Esophagus muscularis mucosa (tissue), 4 donors: ENCODE measurements at regions not wholly inside any gene's neighbourhood (a gene's known extent, or its start where the extent isn't known, plus 50 kb on each side); places are given as distances from the start of the nearest gene placed in this dataset.

ENCODE experiments used
- DNase-seq: peaks from one replicate; pipeline ENCODE4 v3.0.0-alpha.2; 2017; ENCODE audit errors: extremely low spot score
- H3K27ac ChIP-seq, 4 donors: fragments of 200-600 bp; sonication (generic); replicated peaks in 1 of 4; 1 replicate in 3 of 4; 2 replicates in 1 of 4; pipeline ENCODE4 v1.5.1; 2016 to 2019; ENCODE audit warnings: mild to moderate bottlenecking in 1 of 4
- H3K27me3 ChIP-seq, 4 donors: fragments of 200-600 bp; sonication (generic); one replicate each; pipeline versions ENCODE4 v1.5.1 to v1.6.0; 2016 to 2019
- H3K36me3 ChIP-seq, 4 donors: fragments of 200-600 bp; sonication (generic); one replicate each; pipeline ENCODE4 v1.5.1; 2016 to 2019
- H3K4me1 ChIP-seq, 4 donors: fragments of 200-600 bp; sonication (generic); one replicate each; pipeline ENCODE4 v1.5.1; 2016 to 2019
- H3K4me3 ChIP-seq, 4 donors: fragments of 200-600 bp; sonication (generic); 1 replicate in 2 of 4; 2 replicates in 2 of 4; pipeline ENCODE4 v1.5.1; 2016 to 2019; ENCODE audit warnings: mild to moderate bottlenecking in 4 of 4, moderate library complexity in 1 of 4
- H3K9me3 ChIP-seq, 4 donors: fragments of 200-600 bp; sonication (generic); 1 replicate in 3 of 4; 2 replicates in 1 of 4; pipeline ENCODE4 v1.5.1; 2016 to 2019
- EP300 ChIP-seq: sonication (generic); formaldehyde crosslinking; IDR thresholded peaks from one replicate; pipeline ENCODE4 v1.6.1; 2017; ENCODE audit warnings: antibody characterized with exemption
- POLR2A ChIP-seq: fragments of 450-650 bp; IDR thresholded peaks from one replicate; pipeline ENCODE4 v1.6.1; 2017; ENCODE audit warnings: antibody characterized with exemption, moderate library complexity, mild to moderate bottlenecking, low read depth
- POLR2AphosphoS5 ChIP-seq, 2 donors: sonication (generic); formaldehyde crosslinking; IDR thresholded peaks; one replicate each; pipeline ENCODE4 v1.6.1; 2017; ENCODE audit warnings: antibody characterized with exemption in 2 of 2
- WGBS: methylation state at CpG from one replicate; pipeline ENCODE4 v1.1.5; 2018; 5-methylcytosine and 5-hydroxymethylcytosine counted together
- intact Hi-C: fragments of 100-400 bp; cut with DNase I; formaldehyde crosslinking; loops from one replicate; pipeline ENCODE4 v1.15.1; 2023
- TF ChIP-seq, protein P1 (sequence below), 3 experiments: fragments of 200-600 bp in 2 of 3; fragments of 450-650 bp in 1 of 3; sonication (generic) in 2 of 3; IDR thresholded peaks; one replicate each; pipeline ENCODE4 v1.5.1; 2017 to 2019; ENCODE audit warnings: antibody characterized with exemption in 3 of 3, mild to moderate bottlenecking in 2 of 3, moderate library complexity in 1 of 3

DNA sequence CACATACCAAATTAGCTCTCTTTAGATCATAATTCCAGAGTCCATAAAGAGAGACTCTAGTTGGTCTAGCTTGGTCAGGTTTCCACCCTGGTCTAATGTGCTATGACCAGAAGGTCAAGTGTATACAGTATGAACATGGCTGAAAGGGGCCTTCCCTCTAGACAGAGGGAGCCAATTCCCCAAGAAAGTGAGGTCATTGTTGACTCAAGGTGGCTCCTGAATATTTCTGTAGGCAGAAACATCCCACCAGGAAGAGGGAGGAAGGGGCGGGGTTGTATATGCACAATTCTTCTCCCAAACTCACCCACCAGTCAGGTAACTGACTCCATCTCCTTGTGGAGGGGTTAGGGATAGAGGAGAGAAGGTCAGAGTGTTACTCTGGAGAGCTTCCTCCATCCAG, 281.8 kb upstream of the PLET1 start:
- 100% methylated on average over 1 of the region's 1 CpG for WGBS
- DNase-seq = no peak
- no peak overlapping the region for H3K4me3 ChIP-seq
- peaks cover 0 to 9% (median 8%) of the 10 kb centered on the region in 4 donors for H3K4me1 ChIP-seq
- intact Hi-C loops = no loop called here
- no peaks in the 10 kb centered on the region for H3K27me3 ChIP-seq
- H3K36me3 ChIP-seq = no peaks in the 10 kb centered on the region
- no peaks in the 10 kb centered on the region for H3K9me3 ChIP-seq
- TF ChIP-seq, protein P1, sequence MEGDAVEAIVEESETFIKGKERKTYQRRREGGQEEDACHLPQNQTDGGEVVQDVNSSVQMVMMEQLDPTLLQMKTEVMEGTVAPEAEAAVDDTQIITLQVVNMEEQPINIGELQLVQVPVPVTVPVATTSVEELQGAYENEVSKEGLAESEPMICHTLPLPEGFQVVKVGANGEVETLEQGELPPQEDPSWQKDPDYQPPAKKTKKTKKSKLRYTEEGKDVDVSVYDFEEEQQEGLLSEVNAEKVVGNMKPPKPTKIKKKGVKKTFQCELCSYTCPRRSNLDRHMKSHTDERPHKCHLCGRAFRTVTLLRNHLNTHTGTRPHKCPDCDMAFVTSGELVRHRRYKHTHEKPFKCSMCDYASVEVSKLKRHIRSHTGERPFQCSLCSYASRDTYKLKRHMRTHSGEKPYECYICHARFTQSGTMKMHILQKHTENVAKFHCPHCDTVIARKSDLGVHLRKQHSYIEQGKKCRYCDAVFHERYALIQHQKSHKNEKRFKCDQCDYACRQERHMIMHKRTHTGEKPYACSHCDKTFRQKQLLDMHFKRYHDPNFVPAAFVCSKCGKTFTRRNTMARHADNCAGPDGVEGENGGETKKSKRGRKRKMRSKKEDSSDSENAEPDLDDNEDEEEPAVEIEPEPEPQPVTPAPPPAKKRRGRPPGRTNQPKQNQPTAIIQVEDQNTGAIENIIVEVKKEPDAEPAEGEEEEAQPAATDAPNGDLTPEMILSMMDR (IDR thresholded peaks at IDR 0.05) = no peak
- TF ChIP-seq EP300 (no peak), POLR2A (no peak), POLR2AphosphoS5 (IDR thresholded peaks at IDR 0.05) (no peak)
- no peak overlapping the region for H3K27ac ChIP-seq

DNA sequence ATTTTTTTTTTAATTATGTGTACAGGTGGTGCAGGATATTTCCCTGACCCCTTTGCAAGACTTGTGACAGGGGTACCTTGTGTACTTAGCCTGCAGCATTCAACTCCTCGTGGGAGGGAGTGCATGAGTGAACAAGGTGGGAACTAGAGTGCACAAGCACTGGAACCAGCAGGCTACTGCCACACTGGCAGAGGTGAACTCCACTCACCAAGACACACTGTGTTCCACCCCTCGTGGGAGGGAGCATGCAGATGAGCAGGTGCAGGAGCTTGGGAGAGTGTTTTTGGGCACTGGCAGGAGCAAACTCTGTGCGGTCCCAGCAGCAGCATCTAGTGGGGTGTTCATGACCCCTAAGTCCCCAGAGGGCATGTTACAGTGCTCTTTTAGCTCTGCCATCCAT, 282.7 kb upstream of the PLET1 start:
- no peak for DNase-seq
- 85% methylated on average over 3 of the region's 3 CpGs for WGBS
- no peaks in the 10 kb centered on the region for H3K9me3 ChIP-seq
- no peaks in the 10 kb centered on the region for H3K36me3 ChIP-seq
- TF ChIP-seq EP300 (no peak), POLR2AphosphoS5 (IDR thresholded peaks at IDR 0.05) (no peak), POLR2A (no peak)
- TF ChIP-seq, protein P1 (IDR thresholded peaks at IDR 0.05) = no peak
- H3K4me1 ChIP-seq = peaks cover 0 to 9% (median 8%) of the 10 kb centered on the region in 4 donors
- H3K27me3 ChIP-seq = no peaks in the 10 kb centered on the region
- H3K4me3 ChIP-seq = no peak overlapping the region
- H3K27ac ChIP-seq = no peak overlapping the region
- intact Hi-C loops = no loop called here

DNA sequence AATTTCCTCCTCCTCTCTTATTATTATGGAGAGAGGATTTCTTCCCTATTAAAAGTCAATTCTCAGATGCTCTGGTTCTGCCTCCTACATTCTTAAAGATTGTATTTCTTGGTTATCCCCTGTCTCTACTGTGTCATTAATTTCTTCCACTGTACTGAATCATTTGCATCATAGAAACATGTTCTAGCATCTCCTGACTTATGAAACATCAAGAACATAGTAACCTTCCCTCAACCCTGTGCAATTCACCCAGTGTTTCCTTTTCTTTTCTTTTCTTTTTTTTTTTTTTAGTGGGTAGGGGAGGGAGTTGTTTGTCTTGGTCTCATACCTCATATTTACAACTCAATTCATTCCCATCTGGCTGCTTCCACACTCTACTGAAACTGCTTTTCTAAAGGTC, 288.0 kb upstream of the PLET1 start:
- Histone ChIP-seq H3K4me1 (no peaks in the 10 kb centered on the region), H3K4me3 (no peak overlapping the region), H3K27me3 (no peaks in the 10 kb centered on the region), H3K27ac (no peak overlapping the region), H3K9me3 (no peaks in the 10 kb centered on the region), H3K36me3 (no peaks in the 10 kb centered on the region)
- intact Hi-C loops = no loop called here
- TF ChIP-seq EP300 = no peak
- TF ChIP-seq POLR2A = no peak
- no peak for TF ChIP-seq POLR2AphosphoS5 (IDR thresholded peaks at IDR 0.05)
- no peak for DNase-seq

DNA sequence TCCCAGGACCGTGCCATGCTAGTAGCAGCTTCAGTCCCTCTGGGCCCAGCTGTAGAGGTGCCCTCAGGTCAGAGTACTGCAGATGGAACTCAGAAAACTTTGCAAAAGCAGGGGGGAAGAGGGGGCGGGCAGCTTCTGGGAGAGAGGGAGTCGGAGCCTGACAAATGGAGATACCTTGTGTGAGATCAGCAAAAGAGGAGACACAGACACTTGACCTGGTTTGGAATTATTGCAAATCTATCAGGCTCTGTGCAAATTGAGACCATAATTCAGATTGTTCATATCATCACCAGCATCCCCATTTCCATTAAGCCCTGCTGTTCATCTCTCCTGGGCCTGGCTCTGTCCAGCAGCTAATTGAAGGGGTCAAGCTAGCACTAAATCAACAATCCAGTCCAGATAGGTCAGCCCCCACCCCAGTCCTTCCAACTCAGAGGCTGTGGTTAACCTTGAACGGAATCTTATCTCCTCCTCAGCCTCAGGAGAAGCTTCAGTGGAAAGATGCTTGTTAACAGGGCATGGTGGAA, 292.6 kb upstream of the PLET1 start:
- Histone ChIP-seq H3K4me3 (no peak overlapping the region), H3K9me3 (no peaks in the 10 kb centered on the region), H3K4me1 (no peaks in the 10 kb centered on the region), H3K27ac (no peak overlapping the region), H3K36me3 (no peaks in the 10 kb centered on the region), H3K27me3 (no peaks in the 10 kb centered on the region)
- 74% methylated on average over 4 of the region's 4 CpGs for WGBS
- DNase-seq = no peak
- intact Hi-C loops = no loop called here
- TF ChIP-seq, protein P1 (IDR thresholded peaks at IDR 0.05) = no peak
- TF ChIP-seq POLR2A (no peak), EP300 (no peak), POLR2AphosphoS5 (IDR thresholded peaks at IDR 0.05) (no peak)

DNA sequence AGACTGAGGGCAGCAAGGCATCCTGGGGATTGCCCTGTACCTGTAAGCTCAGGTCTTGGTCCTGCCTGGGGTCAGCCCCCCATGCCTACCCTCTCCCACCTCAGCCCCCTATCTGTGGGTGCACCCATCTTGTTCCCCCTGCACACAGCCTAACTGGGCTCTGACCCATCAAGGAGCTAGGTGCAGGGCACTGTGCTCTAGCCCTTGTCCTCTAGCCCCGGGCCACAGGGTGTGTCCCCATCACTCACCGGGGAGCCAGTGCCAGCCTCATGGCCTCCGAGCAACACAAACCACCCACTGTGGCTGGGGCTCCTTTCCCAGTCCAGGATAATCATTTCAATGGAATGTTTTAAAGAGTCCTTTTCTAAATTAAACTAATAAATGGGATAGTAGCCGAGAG, 293.9 kb upstream of the PLET1 start:
- H3K9me3 ChIP-seq = no peaks in the 10 kb centered on the region
- WGBS = 87% methylated on average over 4 of the region's 4 CpGs
- intact Hi-C loops = no loop called here
- no peaks in the 10 kb centered on the region for H3K4me1 ChIP-seq
- H3K27me3 ChIP-seq = no peaks in the 10 kb centered on the region
- no peak overlapping the region for H3K27ac ChIP-seq
- DNase-seq = no peak
- no peak overlapping the region for H3K4me3 ChIP-seq
- no peaks in the 10 kb centered on the region for H3K36me3 ChIP-seq
- TF ChIP-seq EP300 (no peak), POLR2A (no peak), POLR2AphosphoS5 (IDR thresholded peaks at IDR 0.05) (no peak)
- TF ChIP-seq, protein P1 (IDR thresholded peaks at IDR 0.05) = no peak
